Fibroblast of lung (primary cell): ENCODE measurements at regions not wholly inside any gene's neighbourhood (a gene's known extent, or its start where the extent isn't known, plus 50 kb on each side); places are given as distances from the start of the nearest gene placed in this dataset.

ENCODE experiments used
- DNase-seq, 2 donors: peaks; one replicate each; pipeline versions ENCODE4 v3.0.0 to v3.0.0-alpha.2; 2010; ENCODE audit warnings: low read depth in 2 of 2
- H2AFZ ChIP-seq: 2 replicates; pipeline ENCODE4 v1.5.1; 2012; ENCODE audit warnings: low read length, control low read depth, inconsistent platforms
- H3K27ac ChIP-seq: 2 replicates; pipeline ENCODE4 v1.5.1; 2011; ENCODE audit warnings: low read length, control low read depth; ENCODE audit not compliant: insufficient read depth
- H3K27me3 ChIP-seq: 2 replicates; pipeline ENCODE4 v1.5.1; 2011; ENCODE audit warnings: mild to moderate bottlenecking, low read length; ENCODE audit not compliant: control insufficient read depth, insufficient read depth
- H3K36me3 ChIP-seq: 2 replicates; pipeline ENCODE4 v1.5.1; 2011; ENCODE audit warnings: low read length; ENCODE audit not compliant: control insufficient read depth, insufficient read depth
- H3K4me1 ChIP-seq: 2 replicates; pipeline ENCODE4 v1.5.1; 2011; ENCODE audit warnings: low read length; ENCODE audit not compliant: control insufficient read depth, insufficient read depth; ENCODE audit errors: extremely low read depth
- H3K4me2 ChIP-seq: 2 replicates; pipeline ENCODE4 v1.5.1; 2011; ENCODE audit warnings: low read length, control low read depth; ENCODE audit not compliant: insufficient read depth; ENCODE audit errors: extremely low read depth
- H3K4me3 ChIP-seq, 4 experiments: fragments of 200-600 bp in 1 of 4; sonication (generic) in 1 of 4; replicated peaks in 1 of 4; 2 replicates each; pipeline ENCODE4 v1.5.1; 2011 to 2016; ENCODE audit warnings: low read length in 4 of 4, low read depth in 3 of 4, mild to moderate bottlenecking in 3 of 4, control low read depth in 2 of 4, inconsistent platforms in 1 of 4, mixed read lengths in 1 of 4; ENCODE audit not compliant: insufficient read depth in 1 of 4; ENCODE audit errors: control extremely low read depth in 1 of 4
- H3K79me2 ChIP-seq: 2 replicates; pipeline ENCODE4 v1.5.1; 2012; ENCODE audit warnings: mild to moderate bottlenecking, low read length, inconsistent platforms; ENCODE audit not compliant: control insufficient read depth, insufficient read depth
- H3K9ac ChIP-seq: 2 replicates; pipeline ENCODE4 v1.5.1; 2011; ENCODE audit warnings: mild to moderate bottlenecking, low read length, control low read depth; ENCODE audit not compliant: insufficient read depth
- H3K9me3 ChIP-seq: 2 replicates; pipeline ENCODE4 v1.5.1; 2012; ENCODE audit warnings: low read depth, low read length; ENCODE audit not compliant: control insufficient read depth, insufficient read depth
- H4K20me1 ChIP-seq: 2 replicates; pipeline ENCODE4 v1.5.1; 2011; ENCODE audit warnings: low read length; ENCODE audit not compliant: control insufficient read depth, insufficient read depth; ENCODE audit errors: extremely low read depth
- CTCF ChIP-seq, 2 donors: IDR thresholded peaks in 1 of 2; conservative IDR thresholded peaks in 1 of 2; 1 replicate in 1 of 2; 2 replicates in 1 of 2; pipeline ENCODE4 v1.5.1; 2011 to 2012; ENCODE audit warnings: low read length in 2 of 2, control low read depth in 1 of 2, inconsistent platforms in 1 of 2, low read depth in 1 of 2, mild to moderate bottlenecking in 1 of 2
- EZH2 ChIP-seq: IDR thresholded peaks from 2 replicates; pipeline ENCODE4 v1.5.1; 2012; ENCODE audit warnings: low read length, control low read depth, mild to moderate bottlenecking; ENCODE audit errors: missing control alignments

GRCh38 chr3:5799398-5799797, 611.9 kb downstream of the EDEM1 start:
- Histone ChIP-seq H3K27me3 (no peaks in the 10 kb centered on the region), H3K27ac (no peak overlapping the region), H3K4me2 (no peak overlapping the region), H4K20me1 (no peaks in the 10 kb centered on the region), H3K4me1 (no peaks in the 10 kb centered on the region), H3K36me3 (no peaks in the 10 kb centered on the region), H2AFZ (no peak overlapping the region), H3K9me3 (no peaks in the 10 kb centered on the region), H3K79me2 (no peaks in the 10 kb centered on the region), H3K4me3 (no peak overlapping the region), H3K9ac (no peak overlapping the region)
- no peak for DNase-seq
- TF ChIP-seq CTCF (conservative IDR thresholded peaks at IDR 0.05 in 1 of 2, IDR thresholded peaks at IDR 0.05 in 1 of 2; ENCODE audit: low read depth in 1 of 2, low read length in 2 of 2) (no peak), EZH2 (no peak)

GRCh38 chr3:5800965-5801364, 613.5 kb downstream of the EDEM1 start:
- Histone ChIP-seq H3K36me3 (no peaks in the 10 kb centered on the region), H3K27ac (no peak overlapping the region), H3K79me2 (no peaks in the 10 kb centered on the region), H3K27me3 (no peaks in the 10 kb centered on the region), H3K4me1 (no peaks in the 10 kb centered on the region), H3K4me3 (no peak overlapping the region), H2AFZ (no peak overlapping the region), H3K4me2 (no peak overlapping the region), H4K20me1 (no peaks in the 10 kb centered on the region), H3K9ac (no peak overlapping the region), H3K9me3 (no peaks in the 10 kb centered on the region)
- DNase-seq = no peak
- TF ChIP-seq EZH2 = no peak
- TF ChIP-seq CTCF (conservative IDR thresholded peaks at IDR 0.05 in 1 of 2, IDR thresholded peaks at IDR 0.05 in 1 of 2; ENCODE audit: low read depth in 1 of 2, low read length in 2 of 2) = no peak

- Histone ChIP-seq H2AFZ (no peak overlapping the region), H4K20me1 (no peaks in the 10 kb centered on the region), H3K27me3 (no peaks in the 10 kb centered on the region), H3K4me2 (no peak overlapping the region), H3K79me2 (no peaks in the 10 kb centered on the region), H3K4me3 (no peak overlapping the region), H3K9me3 (no peaks in the 10 kb centered on the region), H3K9ac (no peak overlapping the region), H3K27ac (no peak overlapping the region), H3K4me1 (no peaks in the 10 kb centered on the region), H3K36me3 (no peaks in the 10 kb centered on the region)
- DNase-seq = no peak
- TF ChIP-seq EZH2 (no peak), CTCF (conservative IDR thresholded peaks at IDR 0.05 in 1 of 2, IDR thresholded peaks at IDR 0.05 in 1 of 2; ENCODE audit: low read depth in 1 of 2, low read length in 2 of 2) (no peak)
Observed at GRCh38 chr3:5806192-5806591, 618.7 kb downstream of the EDEM1 start.
